CD14-positive monocyte (primary cell): ENCODE measurements at regions not wholly inside any gene's neighbourhood (a gene's known extent, or its start where the extent isn't known, plus 50 kb on each side); places are given as distances from the start of the nearest gene placed in this dataset.

ENCODE experiments used
- DNase-seq, 3 donors: peaks; one replicate each; pipeline ENCODE4 v3.0.0-alpha.2; 2011 to 2022
- H2AFZ ChIP-seq: 2 replicates; pipeline ENCODE4 v1.6.0; 2012; ENCODE audit warnings: mild to moderate bottlenecking, low read depth, low read length, inconsistent platforms; ENCODE audit not compliant: insufficient read depth, poor library complexity, severe bottlenecking
- H3K27ac ChIP-seq, 2 donors: 1 replicate in 1 of 2; 2 replicates in 1 of 2; pipeline ENCODE4 v1.5.1; 2012 to 2013; ENCODE audit warnings: low read length in 2 of 2, control low read depth in 1 of 2, inconsistent platforms in 1 of 2, low read depth in 1 of 2, mild to moderate bottlenecking in 1 of 2
- H3K27me3 ChIP-seq, 2 donors: one replicate each; pipeline versions ENCODE4 v1.6.0 to v1.6.1; 2011 to 2013; ENCODE audit warnings: low read length in 2 of 2; ENCODE audit not compliant: control insufficient read depth in 2 of 2, insufficient read depth in 2 of 2
- H3K36me3 ChIP-seq, 2 donors: replicated peaks in 1 of 2; 1 replicate in 1 of 2; 2 replicates in 1 of 2; pipeline versions ENCODE4 v1.5.1 to v1.6.1; 2012 to 2013; ENCODE audit warnings: low read length in 2 of 2, control low read depth in 1 of 2, inconsistent platforms in 1 of 2, mild to moderate bottlenecking in 1 of 2; ENCODE audit not compliant: insufficient read depth in 2 of 2, control insufficient read depth in 1 of 2
- H3K4me1 ChIP-seq, 2 donors: 1 replicate in 1 of 2; 2 replicates in 1 of 2; pipeline versions ENCODE4 v1.5.1 to v1.6.1; 2012 to 2013; ENCODE audit warnings: low read length in 2 of 2, control low read depth in 1 of 2, inconsistent platforms in 1 of 2, mild to moderate bottlenecking in 1 of 2, moderate library complexity in 1 of 2; ENCODE audit not compliant: insufficient read depth in 2 of 2, control insufficient read depth in 1 of 2
- H3K4me2 ChIP-seq: replicated peaks from 2 replicates; pipeline ENCODE3; 2012; ENCODE audit warnings: low read length, moderate library complexity, mild to moderate bottlenecking; ENCODE audit not compliant: poor library complexity, severe bottlenecking; ENCODE audit errors: extremely low read depth
- H3K4me3 ChIP-seq, 3 experiments: fragments of 200-600 bp in 1 of 3; sonication (generic) in 1 of 3; replicated peaks in 1 of 3; 1 replicate in 2 of 3; 2 replicates in 1 of 3; pipeline ENCODE4 v1.5.1; 2011 to 2013; ENCODE audit warnings: low read length in 3 of 3, mild to moderate bottlenecking in 3 of 3, control low read depth in 2 of 3, low read depth in 2 of 3, inconsistent platforms in 1 of 3, moderate library complexity in 1 of 3
- H3K79me2 ChIP-seq: 2 replicates; pipeline ENCODE4 v1.6.0; 2012; ENCODE audit warnings: mild to moderate bottlenecking, control low read depth, inconsistent platforms, low read length, moderate library complexity; ENCODE audit not compliant: insufficient read depth
- H3K9ac ChIP-seq: 2 replicates; pipeline ENCODE4 v1.6.0; 2017; ENCODE audit warnings: low read length, mild to moderate bottlenecking; ENCODE audit not compliant: insufficient read depth, poor library complexity, severe bottlenecking
- H3K9me3 ChIP-seq, 2 donors: replicated peaks in 1 of 2; 1 replicate in 1 of 2; 2 replicates in 1 of 2; pipeline versions ENCODE4 v1.5.1 to v1.6.1; 2012 to 2013; ENCODE audit warnings: low read length in 2 of 2, control low read depth in 1 of 2; ENCODE audit not compliant: control insufficient read depth in 1 of 2, insufficient read depth in 1 of 2
- H4K20me1 ChIP-seq: 2 replicates; pipeline ENCODE4 v1.6.0; 2012; ENCODE audit warnings: mild to moderate bottlenecking, low read length, control low read depth, moderate library complexity; ENCODE audit not compliant: insufficient read depth
- H3K27ac Mint-ChIP-seq, 7 donors: one replicate each; pipeline ENCODE4 v1.8.0; 2020; ENCODE audit warnings: mild to moderate bottlenecking in 7 of 7, mixed read lengths in 7 of 7, moderate library complexity in 6 of 7, inconsistent platforms in 2 of 7
- H3K27me3 Mint-ChIP-seq, 3 donors: one replicate each; pipeline ENCODE4 v1.8.0; 2021 to 2022; ENCODE audit warnings: low read depth in 3 of 3, mild to moderate bottlenecking in 3 of 3, mixed read lengths in 3 of 3, moderate library complexity in 3 of 3, inconsistent platforms in 1 of 3
- H3K36me3 Mint-ChIP-seq, 2 donors: one replicate each; pipeline ENCODE4 v1.8.0; 2020; ENCODE audit warnings: mixed read lengths in 2 of 2, inconsistent platforms in 1 of 2, mild to moderate bottlenecking in 1 of 2
- H3K4me1 Mint-ChIP-seq: one replicate; pipeline ENCODE4 v1.8.0; 2020; ENCODE audit warnings: mild to moderate bottlenecking, mixed read lengths
- H3K4me3 Mint-ChIP-seq, 2 donors: one replicate each; pipeline ENCODE4 v1.8.0; 2020; ENCODE audit warnings: mild to moderate bottlenecking in 2 of 2, mixed read lengths in 2 of 2, moderate library complexity in 1 of 2
- H3K9me3 Mint-ChIP-seq, 7 donors: one replicate each; pipeline ENCODE4 v1.8.0; 2020 to 2022; ENCODE audit warnings: mixed read lengths in 7 of 7, mild to moderate bottlenecking in 6 of 7, moderate library complexity in 6 of 7, inconsistent platforms in 2 of 7
- WGBS: methylation state at CpG from one replicate; pipeline ENCODE4 v1.1.5; 2013; ENCODE audit warnings: missing lambda C conversion rate; ENCODE audit not compliant: insufficient coverage; 5-methylcytosine and 5-hydroxymethylcytosine counted together
- intact Hi-C, 2 donors: fragments of 100-400 bp; cut with micrococcal nuclease; formaldehyde crosslinking; loops; one replicate each; pipeline versions ENCODE4 v1.15.0 to v1.15.1; 2023
- TF ChIP-seq, protein P1 (sequence below): fragments of 200-600 bp; IDR thresholded peaks from one replicate; pipeline ENCODE4 v1.8.0; 2022; ENCODE audit warnings: antibody characterized with exemption, mild to moderate bottlenecking

DNA sequence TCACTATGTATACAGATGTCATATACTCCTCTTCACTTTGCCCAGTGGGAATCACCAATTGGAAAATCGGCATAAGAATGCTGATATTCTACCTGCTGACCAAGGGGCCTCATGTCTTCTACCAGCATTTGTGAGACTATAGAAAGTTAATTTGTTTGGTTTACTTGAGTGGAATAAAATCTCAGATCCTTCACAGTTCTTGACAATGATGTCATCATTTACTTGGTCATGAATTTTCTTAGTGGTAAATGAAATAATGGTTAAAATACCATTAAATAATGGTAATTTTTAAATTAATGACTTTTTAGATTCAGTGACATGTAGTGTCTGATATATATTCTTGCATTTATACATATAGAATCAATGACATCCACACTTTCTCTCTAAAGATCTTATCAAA lies 1052.6 kb downstream of the ADGRL3 start:
- no peaks in the 10 kb centered on the region for H3K27me3 ChIP-seq

DNA sequence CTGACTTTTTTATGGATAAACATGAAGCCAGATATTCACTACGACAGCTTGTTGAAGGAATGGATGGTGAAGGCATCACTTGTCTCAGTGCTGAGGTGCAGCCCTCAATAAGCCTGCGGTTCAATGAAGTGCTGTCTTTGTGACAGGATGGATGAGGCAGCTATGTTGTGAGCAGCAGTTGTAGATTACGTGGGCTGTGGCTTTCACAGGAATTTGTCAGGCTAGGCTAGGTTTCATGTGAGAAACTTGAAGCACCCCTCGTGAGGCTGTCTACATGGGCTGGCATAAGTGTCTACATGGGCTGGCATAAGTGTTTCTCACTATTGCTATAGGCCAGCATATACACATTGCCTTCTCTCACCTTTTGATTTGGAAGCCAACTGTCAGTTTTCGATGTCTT lies 1050.0 kb downstream of the ADGRL3 start:
- WGBS = 98% methylated on average over 3 of the region's 5 CpGs
- intact Hi-C loops = no loop called here

More for the DNA sequence above, 1052.6 kb downstream of the ADGRL3 start:
- Mint-ChIP-seq H3K27me3 (no peaks in the 10 kb centered on the region), H3K27ac (no peak overlapping the region), H3K4me1 (no peaks in the 10 kb centered on the region), H3K9me3 (peaks cover 0 to 4% (median 2%) of the 10 kb centered on the region in 7 donors), H3K4me3 (no peak overlapping the region), H3K36me3 (no peaks in the 10 kb centered on the region)
- Histone ChIP-seq H3K79me2 (no peaks in the 10 kb centered on the region), H3K4me2 (no peak overlapping the region), H3K9ac (no peak overlapping the region), H3K9me3 (no peaks in the 10 kb centered on the region), H4K20me1 (no peaks in the 10 kb centered on the region), H3K27ac (no peak overlapping the region), H3K36me3 (no peaks in the 10 kb centered on the region), H3K4me3 (no peak overlapping the region), H3K4me1 (no peaks in the 10 kb centered on the region), H2AFZ (no peak overlapping the region)
- DNase-seq = no peak
- no CpG with 5 or more reads among the region's 1 CpG for WGBS
- TF ChIP-seq, protein P1, sequence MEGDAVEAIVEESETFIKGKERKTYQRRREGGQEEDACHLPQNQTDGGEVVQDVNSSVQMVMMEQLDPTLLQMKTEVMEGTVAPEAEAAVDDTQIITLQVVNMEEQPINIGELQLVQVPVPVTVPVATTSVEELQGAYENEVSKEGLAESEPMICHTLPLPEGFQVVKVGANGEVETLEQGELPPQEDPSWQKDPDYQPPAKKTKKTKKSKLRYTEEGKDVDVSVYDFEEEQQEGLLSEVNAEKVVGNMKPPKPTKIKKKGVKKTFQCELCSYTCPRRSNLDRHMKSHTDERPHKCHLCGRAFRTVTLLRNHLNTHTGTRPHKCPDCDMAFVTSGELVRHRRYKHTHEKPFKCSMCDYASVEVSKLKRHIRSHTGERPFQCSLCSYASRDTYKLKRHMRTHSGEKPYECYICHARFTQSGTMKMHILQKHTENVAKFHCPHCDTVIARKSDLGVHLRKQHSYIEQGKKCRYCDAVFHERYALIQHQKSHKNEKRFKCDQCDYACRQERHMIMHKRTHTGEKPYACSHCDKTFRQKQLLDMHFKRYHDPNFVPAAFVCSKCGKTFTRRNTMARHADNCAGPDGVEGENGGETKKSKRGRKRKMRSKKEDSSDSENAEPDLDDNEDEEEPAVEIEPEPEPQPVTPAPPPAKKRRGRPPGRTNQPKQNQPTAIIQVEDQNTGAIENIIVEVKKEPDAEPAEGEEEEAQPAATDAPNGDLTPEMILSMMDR = no peak
- intact Hi-C loops = no loop called here

More for the DNA sequence above, 1050.0 kb downstream of the ADGRL3 start:
- H3K9ac ChIP-seq = no peak overlapping the region
- H3K36me3 Mint-ChIP-seq = no peaks in the 10 kb centered on the region
- no peak overlapping the region for H3K4me3 Mint-ChIP-seq
- no peaks in the 10 kb centered on the region for H3K9me3 ChIP-seq
- no peaks in the 10 kb centered on the region for H3K4me1 Mint-ChIP-seq
- no peak overlapping the region for H3K4me3 ChIP-seq
- TF ChIP-seq, protein P1 = no peak
- no peaks in the 10 kb centered on the region for H3K27me3 Mint-ChIP-seq
- no peak for DNase-seq
- H3K4me2 ChIP-seq = no peak overlapping the region
- H3K27ac Mint-ChIP-seq = no peak overlapping the region
- no peaks in the 10 kb centered on the region for H4K20me1 ChIP-seq
- H3K27me3 ChIP-seq = no peaks in the 10 kb centered on the region
- H3K36me3 ChIP-seq = no peaks in the 10 kb centered on the region
- no peak overlapping the region for H2AFZ ChIP-seq
- no peak overlapping the region for H3K27ac ChIP-seq
- no peaks in the 10 kb centered on the region for H3K79me2 ChIP-seq
- H3K9me3 Mint-ChIP-seq = peaks cover 0 to 4% (median 0%) of the 10 kb centered on the region in 7 donors
- no peaks in the 10 kb centered on the region for H3K4me1 ChIP-seq
